T47D (cell line): ENCODE measurements at regions not wholly inside any gene's neighbourhood (a gene's known extent, or its start where the extent isn't known, plus 50 kb on each side); places are given as distances from the start of the nearest gene placed in this dataset.
"Not testable (repeated sequence)": the region's sequence is repeated elsewhere in the genome, so short reads cannot be mapped to it uniquely, and the experiment has no call there.

ENCODE experiments used
- DNase-seq, 2 experiments: peaks; one replicate each; pipeline versions ENCODE4 v3.0.0 to v3.0.0-alpha.2; 2011 to 2012; ENCODE audit warnings: low read depth in 1 of 2, low spot score in 1 of 2
- JUND ChIP-seq: IDR thresholded peaks from 2 replicates; pipeline ENCODE4 v1.6.1; 2012; ENCODE audit warnings: low read depth
- in situ Hi-C: cut with HindIII; loops from 2 replicates; pipeline ENCODE4 v1.10.0; 2016; ENCODE audit warnings: low sequenced_read_pairs, low pct_unique_long_range_greater_than_20kb

DNA sequence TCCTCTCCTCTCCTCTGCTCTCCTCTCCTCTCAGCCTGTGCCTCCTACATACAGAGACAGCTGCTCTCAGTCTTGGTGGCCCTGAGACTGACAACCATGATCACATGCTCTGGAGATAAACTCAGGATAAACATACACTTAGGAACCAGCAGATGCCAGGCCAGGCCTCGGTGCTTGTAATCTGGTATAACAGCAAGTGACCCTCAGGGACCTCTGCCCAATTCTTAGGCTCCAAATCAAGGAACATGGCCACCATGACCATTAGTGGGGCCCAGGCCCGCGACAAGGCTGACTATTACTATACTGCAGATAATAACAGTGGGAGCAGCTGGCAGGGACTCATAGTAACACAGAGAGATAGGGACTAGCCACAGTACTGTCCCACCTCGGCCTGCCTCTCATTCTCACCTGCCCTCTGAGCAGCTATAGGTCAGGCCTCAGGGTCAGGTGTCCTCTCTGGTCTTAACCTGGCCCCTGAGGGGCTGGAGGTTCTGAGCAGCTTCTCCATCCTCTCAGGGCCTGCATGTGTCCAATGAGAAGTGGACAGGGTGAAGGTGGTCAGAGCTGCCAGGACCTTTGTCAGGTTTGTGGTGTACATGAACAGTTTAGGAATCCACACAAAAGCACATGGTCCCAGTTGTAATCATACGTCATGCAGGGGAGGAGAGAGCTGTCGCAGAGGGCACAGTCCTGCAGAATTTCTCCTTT is 106.1 kb downstream of the GGTLC2 start:
- DNase-seq, result no peak
- no peak for TF ChIP-seq JUND
- in situ Hi-C loops, result no loop called here

DNA sequence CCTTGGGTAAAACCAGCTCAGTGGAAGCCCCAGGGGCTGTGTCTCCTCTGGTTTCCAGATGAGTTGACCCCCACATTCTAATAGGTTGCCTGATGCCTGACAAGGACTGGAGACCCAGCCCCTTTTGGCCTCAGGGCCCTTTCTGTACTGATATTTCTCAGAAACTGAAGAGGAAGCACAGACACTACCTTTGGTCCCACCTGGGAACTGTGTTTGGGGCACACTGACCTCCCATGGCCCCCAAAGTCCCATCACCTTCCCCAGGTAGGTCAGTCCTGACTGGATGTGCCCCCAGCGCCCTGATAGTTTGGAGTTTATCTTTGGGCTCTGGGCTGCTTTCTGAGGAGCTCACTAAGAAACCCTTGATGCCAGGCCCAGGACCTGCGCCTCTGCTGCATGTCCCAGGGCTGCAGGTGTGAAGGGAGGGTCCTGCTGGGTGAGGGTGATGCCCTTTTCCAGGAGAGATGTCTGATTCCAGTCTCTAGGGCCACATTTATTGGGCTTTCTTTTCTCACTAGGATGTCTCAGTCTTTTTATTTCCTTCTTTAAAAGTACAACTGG is 106.7 kb downstream of the GGTLC2 start:
- no peak for TF ChIP-seq JUND
- in situ Hi-C loops, result no loop called here
- no peak for DNase-seq

GRCh38 chr22:22752199-22752555 is 107.8 kb downstream of the GGTLC2 start:
- no peak for TF ChIP-seq JUND
- in situ Hi-C loops, result no loop called here
- no peak for DNase-seq

DNA sequence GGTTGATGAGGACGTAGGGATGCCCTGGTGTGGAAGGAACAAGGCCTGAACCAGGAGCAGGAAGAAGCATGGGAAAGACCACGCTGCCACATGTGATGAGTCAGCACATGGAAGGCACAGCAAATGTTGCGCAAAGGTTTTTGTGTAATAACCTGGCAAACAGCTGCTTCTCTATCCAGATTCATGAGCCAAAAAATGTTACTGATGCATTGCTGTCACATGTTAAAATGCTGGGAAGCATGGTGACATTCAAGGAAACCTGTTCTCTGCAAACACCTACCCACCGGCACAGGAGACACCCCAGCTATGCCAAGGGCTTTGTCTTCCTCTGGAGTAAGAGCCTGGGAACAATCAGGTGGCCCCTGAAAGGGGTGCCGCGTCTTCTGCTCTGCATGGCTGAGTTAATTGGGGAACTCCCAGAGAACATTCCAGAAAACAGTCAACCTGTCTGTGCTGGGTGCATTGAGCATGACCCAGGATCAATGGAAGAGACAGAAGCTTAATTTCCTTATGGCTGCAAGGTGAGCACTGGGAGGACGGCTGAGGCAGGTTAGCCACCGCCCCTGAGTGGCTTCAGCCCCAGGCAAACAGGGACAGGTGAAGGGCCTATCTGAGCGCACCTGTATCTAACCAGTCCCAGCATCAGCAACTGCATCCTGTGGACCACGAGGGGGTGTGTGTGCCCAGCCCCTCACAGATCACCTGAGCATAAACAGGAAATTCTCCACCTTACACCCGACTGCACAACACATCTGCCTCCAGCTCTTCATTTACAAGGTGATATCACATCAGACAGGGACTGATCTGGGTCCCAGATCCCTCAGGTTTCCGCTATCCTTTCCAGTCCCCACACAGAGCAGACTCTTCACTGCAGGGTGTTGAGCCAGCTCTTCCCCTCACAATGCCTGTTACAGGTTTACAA is 108.4 kb downstream of the GGTLC2 start:
- in situ Hi-C loops, result no loop called here
- no peak for TF ChIP-seq JUND
- no peak for DNase-seq

- TF ChIP-seq JUND, result no peak
- in situ Hi-C loops, result no loop called here
- peak; percentile 47 to 65 for DNase-seq
These were observed 109.3 kb downstream of the GGTLC2 start for GRCh38 chr22:22753526-22754267.

DNA sequence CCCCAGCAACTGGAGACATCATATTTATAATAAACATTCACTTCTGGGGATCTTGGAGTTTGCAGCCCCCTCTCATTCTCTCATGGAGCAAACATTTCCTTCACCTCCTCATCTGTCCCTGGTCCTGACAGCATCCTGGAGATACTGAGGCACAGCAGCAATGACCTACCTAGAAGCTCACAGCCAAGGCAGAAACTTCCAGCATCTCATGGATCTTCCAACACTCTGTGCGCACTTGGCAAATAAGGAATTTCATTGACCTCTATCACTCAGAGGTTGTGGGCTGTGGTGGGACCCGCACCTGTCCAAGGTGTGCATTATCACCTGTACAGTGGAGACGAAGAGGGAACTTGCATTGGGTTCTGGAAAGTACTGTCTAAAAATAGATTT is 109.8 kb downstream of the GGTLC2 start:
- no peak for DNase-seq
- in situ Hi-C loops, result no loop called here
- TF ChIP-seq JUND, result no peak

- TF ChIP-seq JUND, result no peak
- in situ Hi-C loops, result no loop called here
- no peak for DNase-seq
These were observed 110.8 kb downstream of the GGTLC2 start for GRCh38 chr22:22754961-22755777.

DNA sequence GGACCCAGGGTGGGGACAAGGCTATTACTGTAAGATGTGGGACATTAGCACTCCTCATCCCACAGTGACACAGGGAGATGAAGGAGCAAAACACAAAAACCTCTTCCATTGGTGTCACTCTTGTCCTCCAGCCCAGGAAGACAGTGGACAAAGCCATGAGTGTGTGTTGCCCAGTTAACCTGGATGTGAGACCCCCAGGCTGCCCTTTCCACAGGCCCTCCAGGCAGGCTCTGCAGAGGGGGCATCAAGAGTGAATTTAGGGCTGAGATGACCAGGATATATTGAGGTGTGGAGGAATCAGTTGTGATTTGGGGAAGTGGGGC is 111.3 kb downstream of the GGTLC2 start:
- no peak for TF ChIP-seq JUND
- in situ Hi-C loops, result no loop called here
- DNase-seq, result no peak

- no peak for DNase-seq
- in situ Hi-C loops, result no loop called here
- TF ChIP-seq JUND, result no peak
These were observed 111.7 kb downstream of the GGTLC2 start for GRCh38 chr22:22756109-22756508.

DNA sequence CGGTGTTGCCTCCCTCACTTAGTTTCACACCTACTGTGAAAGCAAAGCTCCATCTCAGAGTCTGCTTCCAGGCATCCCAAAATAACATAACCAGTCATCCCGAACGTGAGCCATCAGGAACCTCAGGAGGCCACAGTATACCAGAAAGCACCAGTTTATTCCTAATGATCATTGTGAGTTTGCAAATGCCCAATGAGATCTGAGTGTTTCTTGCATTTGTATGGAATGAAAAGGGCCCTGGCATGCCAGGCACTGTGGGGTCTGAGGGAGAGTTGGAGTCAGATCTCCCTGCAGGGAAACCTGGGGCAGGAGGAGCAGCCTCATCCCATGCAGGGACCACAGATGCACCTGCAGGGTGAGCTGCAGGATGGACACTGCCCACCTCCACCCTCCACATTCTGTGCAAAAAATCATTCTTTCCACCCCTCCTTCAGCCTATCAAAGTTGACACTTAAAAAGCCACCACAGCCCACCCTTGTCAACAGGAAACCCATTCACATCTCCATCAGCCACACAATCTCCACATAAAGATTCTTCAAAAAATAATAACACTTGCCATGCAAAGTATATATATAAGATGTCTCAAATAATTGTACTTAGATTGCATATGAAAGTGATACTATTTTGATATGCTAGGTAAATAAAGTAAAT is 112.3 kb downstream of the GGTLC2 start:
- in situ Hi-C loops, DNase-seq: not testable (repeated sequence)

GRCh38 chr22:22758101-22758807 is 113.8 kb downstream of the GGTLC2 start:
- in situ Hi-C loops, DNase-seq: not testable (repeated sequence)
